Heart left ventricle (tissue), 16 donors: ENCODE measurements at regions not wholly inside any gene's neighbourhood (a gene's known extent, or its start where the extent isn't known, plus 50 kb on each side); places are given as distances from the start of the nearest gene placed in this dataset.

Experiments
- ATAC-seq, 4 donors: fragments of 200-7000 bp; cut with Tn5 transposase; one replicate each; pipeline ENCODE4 v1.9.1; 2020 to 2022; ENCODE audit warnings: moderate library complexity in 4 of 4, mild to moderate bottlenecking in 3 of 4, moderate number of reproducible peaks in 1 of 4
- DNase-seq, 5 donors: peaks; one replicate each; pipeline ENCODE4 v3.0.0-alpha.2; 2020
- H3K27ac ChIP-seq, 12 donors: fragments of 200-600 bp; sonication (generic) in 4 of 12; one replicate each; pipeline versions ENCODE4 v1.5.0 to v1.8.0; 2016 to 2022; ENCODE audit warnings: mild to moderate bottlenecking in 2 of 12
- H3K27me3 ChIP-seq, 9 donors: fragments of 200-600 bp; sonication (generic) in 2 of 9; one replicate each; pipeline versions ENCODE4 v1.5.1 to v1.8.0; 2016 to 2022; ENCODE audit warnings: mild to moderate bottlenecking in 3 of 9
- H3K36me3 ChIP-seq, 9 donors: fragments of 200-600 bp; sonication (generic) in 2 of 9; one replicate each; pipeline versions ENCODE4 v1.5.0 to v1.8.0; 2018 to 2022; ENCODE audit warnings: mild to moderate bottlenecking in 2 of 9
- H3K4me1 ChIP-seq, 12 donors: fragments of 200-600 bp; sonication (generic) in 4 of 12; one replicate each; pipeline versions ENCODE4 v1.5.0 to v1.8.0; 2016 to 2022; ENCODE audit warnings: mild to moderate bottlenecking in 3 of 12
- H3K4me3 ChIP-seq, 12 donors: fragments of 200-600 bp; sonication (generic) in 4 of 12; one replicate each; pipeline versions ENCODE4 v1.5.0 to v1.8.0; 2017 to 2022; ENCODE audit warnings: mild to moderate bottlenecking in 9 of 12, moderate library complexity in 4 of 12
- H3K9me3 ChIP-seq, 12 donors: fragments of 200-600 bp; sonication (generic) in 4 of 12; one replicate each; pipeline versions ENCODE4 v1.5.0 to v1.8.0; 2016 to 2022; ENCODE audit warnings: mild to moderate bottlenecking in 1 of 12
- CTCF ChIP-seq, 12 donors: fragments of 200-600 bp; sonication (generic) in 4 of 12; IDR thresholded peaks; one replicate each; pipeline versions ENCODE4 v1.5.0 to v1.8.0; 2018 to 2022; ENCODE audit warnings: antibody characterized with exemption in 12 of 12, mild to moderate bottlenecking in 5 of 12
- POLR2A ChIP-seq, 2 donors: fragments of 450-650 bp; IDR thresholded peaks; one replicate each; pipeline ENCODE4 v1.6.1; 2017; ENCODE audit warnings: antibody characterized with exemption in 2 of 2, mild to moderate bottlenecking in 2 of 2, moderate library complexity in 2 of 2
- WGBS, 4 donors: extraction: QIAGEN DNeasy Blood & Tissue Kit in 2 of 4; methylation state at CpG; one replicate each; pipeline versions ENCODE4 v1.1.5 to v1.1.7; 2013 to 2018; 5-methylcytosine and 5-hydroxymethylcytosine counted together
- intact Hi-C, 10 donors: fragments of 100-400 bp; cut with DNase I; formaldehyde crosslinking; loops; one replicate each; pipeline versions ENCODE4 v1.11.1 to v1.14.2; 2022
- donor health status: ischemic (EF 13 %, LVEDD 7.1; RV severe dilation, severe dysfunction).
- donor health status: healthy with polysubstance abuse.
- donor health status: DM: no; HTN: yes; CAD: no.
- donor health status: DM: no; HTN: no; CAD: no.
- donor health status: ischemic (EF 25% LVEDD 6.9; RV normal size, moderate dysfunction).
- donor health status: ischemic (EF 25% LVEDD 5.7; RV mildly dilated, moderate dysfunction).
- donor health status: healthy.
- donor health status: DM: yes; HTN: yes; CAD: no.
- donor health status: ischemic (EF 35%, LVEDD 5.7; RV mildly dilated, moderate dysfunction).
- donor health status: nonischemic (EF 11% LVEDD 7.7; RV severe dilation, severe dysfunction).
- donor health status: DM: yes; HTN: yes; CAD: no.
- donor health status: PGD.
- donor health status: ischemic (EF 29% LVEDD 5.4; RV normal size, mild dysfunction).
- donor health status: nonischemic (EF 23%, LVEDD 6.1; RV moderate dilation, normal function).

- Histone ChIP-seq H3K27me3 (no peaks in the 10 kb centered on the region), H3K4me3 (no peak overlapping the region), H3K4me1 (no peaks in the 10 kb centered on the region), H3K27ac (no peak overlapping the region), H3K9me3 (peaks cover 0 to 2% (median 0%) of the 10 kb centered on the region in 12 donors), H3K36me3 (no peaks in the 10 kb centered on the region)
- intact Hi-C loops = no loop called here
- TF ChIP-seq CTCF (IDR thresholded peaks at IDR 0.05) = no peak
- TF ChIP-seq POLR2A (IDR thresholded peaks at IDR 0.05) = no peak
- no peak for ATAC-seq
- 38 to 52% (median 49%) methylated on average over 2 of the region's 2 CpGs for WGBS, 4 donors
- DNase-seq = no peak
These were observed 313.5 kb downstream of the CAAP1 start for GRCh38 chr9:26579056-26579455.

- no peaks in the 10 kb centered on the region for H3K36me3 ChIP-seq
- no peak overlapping the region for H3K27ac ChIP-seq
- H3K27me3 ChIP-seq = no peaks in the 10 kb centered on the region
- intact Hi-C loops = no loop called here
- peaks cover 0 to 2% (median 0%) of the 10 kb centered on the region in 12 donors for H3K9me3 ChIP-seq
- H3K4me3 ChIP-seq = no peak overlapping the region
- H3K4me1 ChIP-seq = no peaks in the 10 kb centered on the region
- TF ChIP-seq CTCF (IDR thresholded peaks at IDR 0.05) = no peak
- TF ChIP-seq POLR2A (IDR thresholded peaks at IDR 0.05) = no peak
- WGBS, 4 donors = 88 to 100% (median 95%) methylated on average over 2 of the region's 2 CpGs
- DNase-seq = no peak
- ATAC-seq = no peak
These were observed 317.6 kb downstream of the CAAP1 start for GRCh38 chr9:26574898-26575440.

GRCh38 chr9:26574256-26574655, 318.3 kb downstream of the CAAP1 start:
- Histone ChIP-seq H3K27ac (no peak overlapping the region), H3K27me3 (no peaks in the 10 kb centered on the region), H3K9me3 (peaks cover 0 to 2% (median 0%) of the 10 kb centered on the region in 12 donors), H3K4me3 (no peak overlapping the region), H3K36me3 (no peaks in the 10 kb centered on the region), H3K4me1 (no peaks in the 10 kb centered on the region)
- intact Hi-C loops = no loop called here
- ATAC-seq (no peak), DNase-seq (no peak)
- WGBS, 4 donors = 48 to 63% (median 59%) methylated on average over 2 of the region's 2 CpGs
- TF ChIP-seq CTCF (IDR thresholded peaks at IDR 0.05) (no peak), POLR2A (IDR thresholded peaks at IDR 0.05) (no peak)

DNA sequence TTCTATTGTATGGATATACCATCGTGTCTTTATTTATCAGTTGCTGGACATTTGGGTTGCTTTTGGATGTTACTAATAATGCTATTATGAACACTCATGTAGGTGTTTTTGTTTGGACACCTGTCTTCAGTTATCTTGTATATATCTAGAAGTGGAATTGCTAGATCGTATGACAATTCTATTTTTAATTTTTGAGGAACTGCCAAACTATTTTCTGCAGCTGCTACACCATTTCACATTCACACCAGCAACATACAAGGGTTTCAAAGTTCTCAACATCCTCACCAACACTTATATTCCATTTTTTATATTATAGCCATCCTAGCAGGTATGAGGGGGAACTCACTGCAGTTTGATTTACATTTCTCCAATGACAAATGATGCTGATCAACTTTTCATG, 324.6 kb downstream of the CAAP1 start:
- Histone ChIP-seq H3K27me3 (no peaks in the 10 kb centered on the region), H3K9me3 (no peaks in the 10 kb centered on the region), H3K4me3 (no peak overlapping the region), H3K27ac (no peak overlapping the region), H3K4me1 (no peaks in the 10 kb centered on the region), H3K36me3 (no peaks in the 10 kb centered on the region)
- intact Hi-C loops = no loop called here
- WGBS, 4 donors = 55 to 65% (median 58%) methylated on average over 2 of the region's 2 CpGs
- DNase-seq = no peak
- no peak for TF ChIP-seq POLR2A (IDR thresholded peaks at IDR 0.05)
- no peak for TF ChIP-seq CTCF (IDR thresholded peaks at IDR 0.05)
- no peak for ATAC-seq
